Fibroblast of villous mesenchyme (primary cell): ENCODE measurements at regions not wholly inside any gene's neighbourhood (a gene's known extent, or its start where the extent isn't known, plus 50 kb on each side); places are given as distances from the start of the nearest gene placed in this dataset.

Source experiments
- DNase-seq: peaks from one replicate; pipeline ENCODE4 v3.0.0-alpha.2; 2010; ENCODE audit warnings: low read depth
- H3K4me3 ChIP-seq: 2 replicates; pipeline ENCODE4 v1.5.1; 2011; ENCODE audit warnings: low read depth, mild to moderate bottlenecking, low read length
- TF ChIP-seq, protein P1 (sequence below): IDR thresholded peaks from 2 replicates; pipeline ENCODE4 v1.5.1; 2012; ENCODE audit warnings: low read depth, mild to moderate bottlenecking, low read length; ENCODE audit not compliant: insufficient read depth

- DNase-seq: no peak
- TF ChIP-seq, protein P1, sequence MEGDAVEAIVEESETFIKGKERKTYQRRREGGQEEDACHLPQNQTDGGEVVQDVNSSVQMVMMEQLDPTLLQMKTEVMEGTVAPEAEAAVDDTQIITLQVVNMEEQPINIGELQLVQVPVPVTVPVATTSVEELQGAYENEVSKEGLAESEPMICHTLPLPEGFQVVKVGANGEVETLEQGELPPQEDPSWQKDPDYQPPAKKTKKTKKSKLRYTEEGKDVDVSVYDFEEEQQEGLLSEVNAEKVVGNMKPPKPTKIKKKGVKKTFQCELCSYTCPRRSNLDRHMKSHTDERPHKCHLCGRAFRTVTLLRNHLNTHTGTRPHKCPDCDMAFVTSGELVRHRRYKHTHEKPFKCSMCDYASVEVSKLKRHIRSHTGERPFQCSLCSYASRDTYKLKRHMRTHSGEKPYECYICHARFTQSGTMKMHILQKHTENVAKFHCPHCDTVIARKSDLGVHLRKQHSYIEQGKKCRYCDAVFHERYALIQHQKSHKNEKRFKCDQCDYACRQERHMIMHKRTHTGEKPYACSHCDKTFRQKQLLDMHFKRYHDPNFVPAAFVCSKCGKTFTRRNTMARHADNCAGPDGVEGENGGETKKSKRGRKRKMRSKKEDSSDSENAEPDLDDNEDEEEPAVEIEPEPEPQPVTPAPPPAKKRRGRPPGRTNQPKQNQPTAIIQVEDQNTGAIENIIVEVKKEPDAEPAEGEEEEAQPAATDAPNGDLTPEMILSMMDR: no peak
- no peak overlapping the region for H3K4me3 ChIP-seq
Measured at GRCh38 chr2:67955748-67956603, 106.8 kb downstream of the C1D start.

GRCh38 chr2:67965246-67965645 lies 97.6 kb downstream of the C1D start:
- TF ChIP-seq, protein P1: no peak
- no peak overlapping the region for H3K4me3 ChIP-seq
- no peak for DNase-seq

DNA sequence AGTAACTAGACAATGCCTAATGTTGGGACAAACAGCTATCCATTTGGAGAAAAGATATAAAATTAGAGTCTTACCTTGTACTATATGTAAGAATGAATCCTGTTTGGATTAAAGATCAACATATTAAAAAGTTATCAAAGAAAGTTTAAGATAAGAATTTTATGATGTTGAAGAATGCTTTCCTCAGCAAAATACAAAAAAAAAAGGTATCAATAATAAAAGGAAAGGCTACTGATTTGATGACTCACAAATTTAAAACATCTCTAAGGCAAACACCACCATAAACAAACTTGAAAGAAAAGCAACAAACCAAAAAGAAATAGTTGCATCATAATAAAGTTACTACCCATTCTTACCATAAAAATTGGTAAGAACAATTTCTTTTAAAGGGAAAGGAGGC lies 92.7 kb downstream of the C1D start:
- no peak overlapping the region for H3K4me3 ChIP-seq
- TF ChIP-seq, protein P1: no peak
- no peak for DNase-seq

DNA sequence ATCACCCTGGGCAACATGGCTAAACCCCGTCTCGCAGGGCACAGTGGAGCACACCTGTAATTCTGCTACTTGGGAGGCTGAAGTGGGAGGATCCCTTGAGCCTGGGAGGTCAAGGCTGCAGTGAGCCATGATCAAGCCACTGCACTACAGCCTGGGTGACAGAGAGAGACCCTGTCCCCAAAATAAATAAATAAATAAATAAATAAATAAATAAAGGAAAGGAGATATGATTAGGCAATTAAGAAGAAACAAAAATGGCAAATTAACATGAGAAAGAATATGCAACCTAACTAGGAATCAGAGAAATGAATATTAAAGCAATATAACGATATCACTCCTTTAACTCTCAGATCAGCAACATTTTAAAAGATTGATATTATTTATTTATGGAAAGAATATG lies 92.3 kb downstream of the C1D start:
- DNase-seq: no peak
- TF ChIP-seq, protein P1: no peak
- no peak overlapping the region for H3K4me3 ChIP-seq

DNA sequence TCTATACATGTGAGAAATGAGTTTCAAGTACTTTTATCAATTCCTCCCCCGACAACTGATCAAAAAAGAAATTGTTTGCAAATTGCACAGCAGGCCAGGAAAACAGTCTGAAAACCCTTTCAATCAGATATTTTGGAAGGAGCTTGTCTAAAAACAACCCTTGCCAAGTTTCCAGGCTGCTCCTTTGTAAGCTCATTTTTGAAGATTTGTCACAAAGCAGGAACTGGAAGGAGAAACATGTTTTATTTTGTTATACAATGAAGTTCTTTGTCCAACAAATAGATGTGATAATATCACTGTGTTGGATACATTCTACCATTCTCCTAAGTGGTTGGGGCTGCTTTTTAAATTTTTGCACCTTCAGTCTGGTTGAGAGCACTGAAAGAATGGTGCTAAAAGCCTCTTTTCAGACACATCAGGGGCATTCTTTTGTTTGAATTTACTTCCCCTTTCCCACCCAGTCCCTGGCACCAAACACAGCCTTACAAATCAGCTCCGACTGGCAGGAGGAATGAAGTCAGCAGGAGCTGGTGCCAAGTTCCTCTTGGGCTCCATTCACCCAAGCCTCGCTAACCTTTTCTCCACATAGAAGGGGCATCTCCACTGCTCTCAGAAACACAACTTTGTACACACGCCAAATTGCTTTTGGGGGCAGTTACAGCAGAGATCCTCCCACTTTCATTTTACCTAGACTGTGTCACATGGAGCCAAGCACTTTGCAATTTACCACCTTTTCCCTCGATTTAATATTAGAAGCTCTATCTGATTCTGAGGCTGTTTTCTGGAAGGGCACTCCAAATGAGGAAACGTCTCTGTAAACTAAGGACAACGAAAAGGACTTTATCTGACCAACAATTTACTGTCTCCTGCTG lies 88.0 kb downstream of the C1D start:
- TF ChIP-seq, protein P1: no peak
- no peak overlapping the region for H3K4me3 ChIP-seq
- no peak for DNase-seq

- no peak overlapping the region for H3K4me3 ChIP-seq
- no peak for DNase-seq
- TF ChIP-seq, protein P1: no peak
Measured at GRCh38 chr2:67977464-67977863, 85.3 kb downstream of the C1D start.
